Spleen (tissue), 7 donors: ENCODE measurements at regions not wholly inside any gene's neighbourhood (a gene's known extent, or its start where the extent isn't known, plus 50 kb on each side); places are given as distances from the start of the nearest gene placed in this dataset.
"Not testable (repeated sequence)": the region's sequence is repeated elsewhere in the genome, so short reads cannot be mapped to it uniquely, and the experiment has no call there.

ENCODE experiments used
- POLR2AphosphoS5 ChIP-seq, 3 donors: sonication (generic); formaldehyde crosslinking; IDR thresholded peaks; one replicate each; pipeline ENCODE4 v1.5.1; 2017; ENCODE audit warnings: antibody characterized with exemption in 3 of 3
- TF ChIP-seq, protein P1 (sequence below), 11 experiments: fragments of 200-600 bp in 7 of 11; fragments of 450-650 bp in 4 of 11; sonication (generic) in 4 of 11; IDR thresholded peaks in 8 of 11; conservative IDR thresholded peaks in 3 of 11; 1 replicate in 7 of 11; 2 replicates in 4 of 11; pipeline versions ENCODE4 v1.4.0 to v1.8.0; 2016 to 2021; ENCODE audit warnings: antibody characterized with exemption in 11 of 11, inconsistent platforms in 4 of 11, mild to moderate bottlenecking in 1 of 11
- donor health status: DM: no; HTN: no; CAD: no; lungs with moderate emphysema.
- donor health status: DM: no; HTN: no; CAD: no.
- donor health status: DM: no; HTN: no; CAD: no.

DNA sequence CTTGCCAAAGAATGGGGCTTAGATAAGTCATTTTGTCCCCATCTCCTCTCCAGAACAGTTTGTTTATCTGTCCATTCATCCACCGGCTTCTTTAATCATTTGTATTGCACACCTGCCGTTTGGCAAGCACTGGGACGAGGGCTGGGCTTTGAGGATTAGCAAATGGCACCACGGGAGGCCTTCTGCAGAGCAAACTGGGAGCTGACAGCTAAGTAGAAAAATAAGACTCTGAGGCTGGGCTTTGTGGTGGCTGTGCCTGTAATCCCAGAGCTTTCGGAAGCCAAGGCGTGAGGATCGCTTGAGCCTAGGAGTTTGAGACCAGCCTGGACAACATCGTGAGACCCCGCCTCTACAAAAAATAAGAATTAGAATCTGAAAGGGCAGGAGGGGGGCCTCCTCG is 203.9 kb downstream of the NPIPB11 start:
- TF ChIP-seq POLR2AphosphoS5 (IDR thresholded peaks at IDR 0.05), result not testable (repeated sequence)
- TF ChIP-seq, protein P1, sequence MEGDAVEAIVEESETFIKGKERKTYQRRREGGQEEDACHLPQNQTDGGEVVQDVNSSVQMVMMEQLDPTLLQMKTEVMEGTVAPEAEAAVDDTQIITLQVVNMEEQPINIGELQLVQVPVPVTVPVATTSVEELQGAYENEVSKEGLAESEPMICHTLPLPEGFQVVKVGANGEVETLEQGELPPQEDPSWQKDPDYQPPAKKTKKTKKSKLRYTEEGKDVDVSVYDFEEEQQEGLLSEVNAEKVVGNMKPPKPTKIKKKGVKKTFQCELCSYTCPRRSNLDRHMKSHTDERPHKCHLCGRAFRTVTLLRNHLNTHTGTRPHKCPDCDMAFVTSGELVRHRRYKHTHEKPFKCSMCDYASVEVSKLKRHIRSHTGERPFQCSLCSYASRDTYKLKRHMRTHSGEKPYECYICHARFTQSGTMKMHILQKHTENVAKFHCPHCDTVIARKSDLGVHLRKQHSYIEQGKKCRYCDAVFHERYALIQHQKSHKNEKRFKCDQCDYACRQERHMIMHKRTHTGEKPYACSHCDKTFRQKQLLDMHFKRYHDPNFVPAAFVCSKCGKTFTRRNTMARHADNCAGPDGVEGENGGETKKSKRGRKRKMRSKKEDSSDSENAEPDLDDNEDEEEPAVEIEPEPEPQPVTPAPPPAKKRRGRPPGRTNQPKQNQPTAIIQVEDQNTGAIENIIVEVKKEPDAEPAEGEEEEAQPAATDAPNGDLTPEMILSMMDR (IDR thresholded peaks at IDR 0.05 in 8 of 11, conservative IDR thresholded peaks at IDR 0.05 in 3 of 11), result not testable (repeated sequence)
